ENCODE measurements at regions not wholly inside any gene's neighbourhood (a gene's known extent, or its start where the extent isn't known, plus 50 kb on each side); places are given as distances from the start of the nearest gene placed in this dataset.
"Not testable (repeated sequence)": the region's sequence is repeated elsewhere in the genome, so short reads cannot be mapped to it uniquely, and the experiment has no call there.

- TF ChIP-seq, protein P1, sequence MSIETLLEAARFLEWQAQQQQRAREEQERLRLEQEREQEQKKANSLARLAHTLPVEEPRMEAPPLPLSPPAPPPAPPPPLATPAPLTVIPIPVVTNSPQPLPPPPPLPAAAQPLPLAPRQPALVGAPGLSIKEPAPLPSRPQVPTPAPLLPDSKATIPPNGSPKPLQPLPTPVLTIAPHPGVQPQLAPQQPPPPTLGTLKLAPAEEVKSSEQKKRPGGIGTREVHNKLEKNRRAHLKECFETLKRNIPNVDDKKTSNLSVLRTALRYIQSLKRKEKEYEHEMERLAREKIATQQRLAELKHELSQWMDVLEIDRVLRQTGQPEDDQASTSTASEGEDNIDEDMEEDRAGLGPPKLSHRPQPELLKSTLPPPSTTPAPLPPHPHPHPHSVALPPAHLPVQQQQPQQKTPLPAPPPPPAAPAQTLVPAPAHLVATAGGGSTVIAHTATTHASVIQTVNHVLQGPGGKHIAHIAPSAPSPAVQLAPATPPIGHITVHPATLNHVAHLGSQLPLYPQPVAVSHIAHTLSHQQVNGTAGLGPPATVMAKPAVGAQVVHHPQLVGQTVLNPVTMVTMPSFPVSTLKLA (conservative IDR thresholded peaks at IDR 0.05): peak; percentile 64 to 81
- TF ChIP-seq NRF1 (conservative IDR thresholded peaks at IDR 0.05 in 1 of 2, IDR thresholded peaks at IDR 0.05 in 1 of 2): peak; percentile 83 to 86
- TF ChIP-seq ZNF24 (IDR thresholded peaks at IDR 0.05): 0 out of 2 replicates have a peak, but pooled peaks have one; percentile 12
- TF ChIP-seq NR4A1 (CRISPR knock-in tag; IDR thresholded peaks at IDR 0.05): 0 out of 2 replicates have a peak, but pooled peaks have one; percentile 70
- TF ChIP-seq NR4A1 (tag; IDR thresholded peaks at IDR 0.05): not testable (repeated sequence)
- peak in 1 of 2 experiments; percentile 85; a peak in 2 of 4 replicates for TF ChIP-seq MAZ (CRISPR knock-in tag; conservative IDR thresholded peaks at IDR 0.05 in 1 of 2, IDR thresholded peaks at IDR 0.05 in 1 of 2)
- TF ChIP-seq MTA1 (IDR thresholded peaks at IDR 0.05; ENCODE audit: borderline replicate concordance): peak; percentile 84
- TF ChIP-seq BRD9 (IDR thresholded peaks at IDR 0.05; ENCODE audit: low read depth, partially characterized antibody): peak; percentile 97
- peak in 1 of 2 experiments; percentile 16; a peak in 1 of 4 replicates for TF ChIP-seq ARNT (IDR thresholded peaks at IDR 0.05)
- 0 out of 2 replicates have a peak, but pooled peaks have one; percentile 20 for TF ChIP-seq NR2C2 (CRISPR knock-in tag; IDR thresholded peaks at IDR 0.05)
- peak; percentile 78 for TF ChIP-seq NR2C2 (tag; IDR thresholded peaks at IDR 0.05)
- TF ChIP-seq RBFOX2 (IDR thresholded peaks at IDR 0.05; ENCODE audit: low read depth, low read length): peak; percentile 65
- TF ChIP-seq KLF6 (CRISPR knock-in tag; IDR thresholded peaks at IDR 0.05; ENCODE audit: borderline replicate concordance): 0 out of 2 replicates have a peak, but pooled peaks have one; percentile 57
- peak; percentile 99 for TF ChIP-seq FOXA3 (CRISPR knock-in tag; conservative IDR thresholded peaks at IDR 0.05 in 1 of 2, IDR thresholded peaks at IDR 0.05 in 1 of 2)
- peak; percentile 62; the same call in 1 of the 2 replicates for TF ChIP-seq ATF1 (CRISPR knock-in tag; IDR thresholded peaks at IDR 0.05)
- TF ChIP-seq ATF1 (tag; IDR thresholded peaks at IDR 0.05): peak; percentile 72
- TF ChIP-seq CEBPG (CRISPR knock-in tag; IDR thresholded peaks at IDR 0.05): peak; percentile 65
- peak in 1 of 2 experiments; percentile 61; a peak in 1 of 4 replicates for TF ChIP-seq CEBPG (tag; conservative IDR thresholded peaks at IDR 0.05 in 1 of 2, IDR thresholded peaks at IDR 0.05 in 1 of 2)
- 0 out of 2 replicates have a peak, but pooled peaks have one; percentile 32 for TF ChIP-seq NFXL1 (CRISPR knock-in tag; IDR thresholded peaks at IDR 0.05)
- peak; percentile 95 to 96 for TF ChIP-seq FOXK2 (conservative IDR thresholded peaks at IDR 0.05 in 1 of 2, IDR thresholded peaks at IDR 0.05 in 1 of 2; ENCODE audit: low read depth in 2 of 2)
- peak; percentile 50; the same call in 1 of the 2 replicates for TF ChIP-seq NCOR1 (IDR thresholded peaks at IDR 0.05)
- peak; percentile 24; the same call in 1 of the 2 replicates for TF ChIP-seq SMARCA4 (IDR thresholded peaks at IDR 0.05)
- 0 out of 2 replicates have a peak, but pooled peaks have one; percentile 19 for TF ChIP-seq RNF2 (IDR thresholded peaks at IDR 0.05)
- peak; percentile 29; the same call in 1 of the 2 replicates for TF ChIP-seq VEZF1 (CRISPR knock-in tag; IDR thresholded peaks at IDR 0.05)
These were observed 97.3 kb upstream of the CNTNAP2 start (continued) for GRCh38 chr7:146019041-146020004.

Measured in K562 (cell line).